ENCODE measurements at regions not wholly inside any gene's neighbourhood (a gene's known extent, or its start where the extent isn't known, plus 50 kb on each side); places are given as distances from the start of the nearest gene placed in this dataset.

- Histone ChIP-seq H3K9me3 (ENCODE audit: control insufficient read depth, low read length) (peaks cover 12% of the 10 kb centered on the region), H3K27ac (ENCODE audit: low read depth, low read length) (no peak overlapping the region), H3K4me3 (ENCODE audit: low read length) (no peak overlapping the region), H3K27me3 (ENCODE audit: control insufficient read depth, insufficient read depth, low read length, poor library complexity, severe bottlenecking) (no peaks in the 10 kb centered on the region), H3K9ac (ENCODE audit: extremely low read depth, low read length, poor library complexity, severe bottlenecking) (no peak overlapping the region), H3K36me3 (ENCODE audit: control insufficient read depth, insufficient read depth, low read length) (no peaks in the 10 kb centered on the region), H3K4me1 (ENCODE audit: control insufficient read depth, insufficient read depth, low read length) (no peaks in the 10 kb centered on the region)
- H3K36me3 Mint-ChIP-seq (ENCODE audit: low read depth) = no peaks in the 10 kb centered on the region
- H3K4me3 Mint-ChIP-seq = no peak overlapping the region
- 96 to 100% methylated on average over 4 to 6 of the region's 6 CpGs for WGBS, 2 experiments (ENCODE audit: insufficient coverage in 1 of 2, insufficient read length in 1 of 2)
- no peak overlapping the region for H3K27ac Mint-ChIP-seq
- H3K27me3 Mint-ChIP-seq (ENCODE audit: insufficient read depth) = peaks cover 35% of the 10 kb centered on the region
- no peak for DNase-seq
- TF ChIP-seq CTCF (conservative IDR thresholded peaks at IDR 0.05) = no peak
- H3K9me3 Mint-ChIP-seq = peaks cover 7% of the 10 kb centered on the region
- H3K4me1 Mint-ChIP-seq = peaks cover 8% of the 10 kb centered on the region
Observed at GRCh38 chr5:4222147-4222546, 626.5 kb downstream of the IRX1 start.

- Histone ChIP-seq H3K36me3 (ENCODE audit: control insufficient read depth, insufficient read depth, low read length) (no peaks in the 10 kb centered on the region), H3K27ac (ENCODE audit: low read depth, low read length) (no peak overlapping the region), H3K9ac (ENCODE audit: extremely low read depth, low read length, poor library complexity, severe bottlenecking) (no peak overlapping the region), H3K9me3 (ENCODE audit: control insufficient read depth, low read length) (peaks cover 12% of the 10 kb centered on the region), H3K27me3 (ENCODE audit: control insufficient read depth, insufficient read depth, low read length, poor library complexity, severe bottlenecking) (no peaks in the 10 kb centered on the region), H3K4me1 (ENCODE audit: control insufficient read depth, insufficient read depth, low read length) (no peaks in the 10 kb centered on the region), H3K4me3 (ENCODE audit: low read length) (no peak overlapping the region)
- no peak for DNase-seq
- Mint-ChIP-seq H3K27ac (no peak overlapping the region), H3K9me3 (peaks cover 7% of the 10 kb centered on the region), H3K4me3 (no peak overlapping the region), H3K4me1 (peaks cover 6% of the 10 kb centered on the region), H3K36me3 (ENCODE audit: low read depth) (no peaks in the 10 kb centered on the region), H3K27me3 (ENCODE audit: insufficient read depth) (peaks cover 34% of the 10 kb centered on the region)
- TF ChIP-seq CTCF (conservative IDR thresholded peaks at IDR 0.05) = no peak
- 93% methylated on average over 13 to 15 of the region's 15 CpGs for WGBS, 2 experiments (ENCODE audit: insufficient coverage in 1 of 2, insufficient read length in 1 of 2)
Observed at GRCh38 chr5:4222821-4223220, 627.2 kb downstream of the IRX1 start.

- H3K36me3 ChIP-seq (ENCODE audit: control insufficient read depth, insufficient read depth, low read length) = no peaks in the 10 kb centered on the region
- H3K27me3 Mint-ChIP-seq (ENCODE audit: insufficient read depth) = peaks cover 42% of the 10 kb centered on the region
- H3K4me3 Mint-ChIP-seq = no peak overlapping the region
- no peak overlapping the region for H3K27ac Mint-ChIP-seq
- H3K27ac ChIP-seq (ENCODE audit: low read depth, low read length) = no peak overlapping the region
- no peaks in the 10 kb centered on the region for H3K27me3 ChIP-seq (ENCODE audit: control insufficient read depth, insufficient read depth, low read length, poor library complexity, severe bottlenecking)
- no peaks in the 10 kb centered on the region for H3K36me3 Mint-ChIP-seq (ENCODE audit: low read depth)
- no peak overlapping the region for H3K4me3 ChIP-seq (ENCODE audit: low read length)
- H3K4me1 Mint-ChIP-seq = peaks cover 10% of the 10 kb centered on the region
- WGBS, 2 experiments (ENCODE audit: insufficient coverage in 1 of 2, insufficient read length in 1 of 2) = 87 to 92% methylated on average over 2 to 4 of the region's 5 CpGs
- no peaks in the 10 kb centered on the region for H3K4me1 ChIP-seq (ENCODE audit: control insufficient read depth, insufficient read depth, low read length)
- no peak for DNase-seq
- no peak for TF ChIP-seq CTCF (conservative IDR thresholded peaks at IDR 0.05)
- H3K9me3 Mint-ChIP-seq = no peaks in the 10 kb centered on the region
- H3K9me3 ChIP-seq (ENCODE audit: control insufficient read depth, low read length) = no peaks in the 10 kb centered on the region
- H3K9ac ChIP-seq (ENCODE audit: extremely low read depth, low read length, poor library complexity, severe bottlenecking) = no peak overlapping the region
Observed at GRCh38 chr5:4225741-4226140, 630.1 kb downstream of the IRX1 start.

Data from endodermal cell (in vitro differentiated cells).